ENCODE measurements at regions not wholly inside any gene's neighbourhood (a gene's known extent, or its start where the extent isn't known, plus 50 kb on each side); places are given as distances from the start of the nearest gene placed in this dataset.

DNA sequence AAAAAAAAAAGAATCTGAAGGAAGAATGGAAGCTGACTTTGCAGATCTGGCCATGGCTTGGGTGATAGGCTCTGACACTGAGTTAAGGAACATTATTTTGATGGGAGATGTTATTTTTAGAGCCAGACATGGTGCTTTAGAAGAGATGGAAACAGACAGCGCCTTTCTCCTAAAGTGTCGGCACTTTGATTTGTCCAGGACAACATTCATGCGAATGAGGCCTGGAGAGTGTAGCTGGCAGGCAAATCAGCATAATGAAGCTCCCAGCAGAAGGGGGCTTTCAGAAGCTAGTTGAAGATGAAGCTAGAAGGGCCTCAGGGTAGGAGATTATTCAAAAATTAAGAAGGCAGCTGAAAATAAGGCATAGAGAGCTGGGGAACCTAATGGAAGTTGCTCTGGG lies 397.7 kb downstream of the RWDD3 start:
- intact Hi-C loops (cut with DNase I, micrococcal nuclease), result no loop called here
- Histone ChIP-seq H3K9me3 (no peaks in the 10 kb centered on the region), H3K36me3 (ENCODE audit: low read depth) (no peaks in the 10 kb centered on the region), H3K4me1 (ENCODE audit: low read depth) (no peaks in the 10 kb centered on the region), H3K4me3 (no peak overlapping the region)
- DNase-seq (no peak), ATAC-seq (no peak)
- no peak for TF ChIP-seq CTCF (IDR thresholded peaks at IDR 0.05)

DNA sequence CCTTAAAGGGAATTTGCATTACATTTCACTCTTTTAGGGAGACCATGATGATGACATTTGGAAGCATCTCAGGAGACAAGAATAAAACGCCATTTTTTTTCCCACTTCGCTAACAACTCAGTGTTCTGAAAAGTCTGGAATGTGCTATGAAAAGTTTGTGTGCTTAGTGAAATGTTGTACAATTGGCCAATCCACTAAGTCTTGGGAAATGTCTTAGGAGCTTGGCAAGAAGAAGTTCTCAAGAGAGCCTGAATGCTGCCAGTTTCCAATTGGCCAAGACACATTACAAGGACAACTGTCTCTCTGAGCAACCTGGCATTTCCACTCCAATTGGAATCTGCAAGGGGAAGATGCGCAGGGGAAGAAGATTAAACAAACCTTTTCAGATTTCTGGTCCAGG lies 401.8 kb downstream of the RWDD3 start:
- TF ChIP-seq CTCF (IDR thresholded peaks at IDR 0.05), result no peak
- intact Hi-C loops (cut with DNase I, micrococcal nuclease), result no loop called here
- Histone ChIP-seq H3K4me1 (ENCODE audit: low read depth) (no peaks in the 10 kb centered on the region), H3K4me3 (no peak overlapping the region), H3K36me3 (ENCODE audit: low read depth) (no peaks in the 10 kb centered on the region), H3K9me3 (no peaks in the 10 kb centered on the region)
- DNase-seq, result no peak
- ATAC-seq, result no peak

DNA sequence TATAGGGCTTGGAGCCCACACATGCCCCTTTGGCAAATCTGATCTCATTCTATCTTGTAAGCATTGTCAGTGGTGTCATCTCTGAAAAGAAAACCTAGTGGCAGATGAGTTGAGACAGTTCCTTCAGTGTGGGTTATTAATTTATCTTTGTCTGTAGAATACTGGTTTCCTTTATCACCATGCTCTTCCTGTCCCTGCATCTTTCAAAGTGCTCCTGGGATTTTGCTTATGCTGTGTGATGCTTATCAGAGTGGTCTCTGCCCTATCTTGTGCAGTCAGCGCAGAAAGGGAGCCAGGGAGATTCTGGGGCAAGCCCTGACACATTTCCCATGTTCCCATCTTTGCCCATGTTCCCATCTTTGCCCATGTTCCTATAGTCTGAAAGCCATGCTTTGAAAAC lies 402.9 kb downstream of the RWDD3 start:
- intact Hi-C loops (cut with DNase I, micrococcal nuclease), result no loop called here
- Histone ChIP-seq H3K9me3 (no peaks in the 10 kb centered on the region), H3K36me3 (ENCODE audit: low read depth) (no peaks in the 10 kb centered on the region), H3K4me3 (no peak overlapping the region), H3K4me1 (ENCODE audit: low read depth) (no peaks in the 10 kb centered on the region)
- TF ChIP-seq CTCF (IDR thresholded peaks at IDR 0.05), result no peak
- no peak for DNase-seq
- ATAC-seq, result no peak

DNA sequence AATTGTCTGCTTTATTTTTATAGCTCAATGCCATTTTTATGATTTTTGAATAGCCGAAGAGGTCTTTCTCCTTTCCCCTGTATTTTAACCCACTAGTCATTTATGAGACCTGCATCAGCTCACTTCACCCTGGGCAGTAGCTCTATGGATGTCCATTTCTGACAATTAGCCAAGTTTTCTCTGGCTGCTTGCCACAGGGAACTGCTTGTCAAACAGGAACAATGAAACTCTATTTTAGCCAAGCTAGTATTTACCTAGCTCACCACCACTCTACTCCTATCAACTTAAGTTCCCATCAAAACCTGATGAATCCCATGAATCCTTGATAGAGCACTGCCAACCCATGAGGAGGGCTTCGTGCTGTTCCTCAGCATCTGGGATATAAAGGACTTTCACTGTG lies 406.7 kb downstream of the RWDD3 start:
- H3K4me1 ChIP-seq (ENCODE audit: low read depth), result no peaks in the 10 kb centered on the region
- H3K36me3 ChIP-seq (ENCODE audit: low read depth), result no peaks in the 10 kb centered on the region
- no peaks in the 10 kb centered on the region for H3K9me3 ChIP-seq
- ATAC-seq, result no peak
- TF ChIP-seq CTCF (IDR thresholded peaks at IDR 0.05), result no peak
- DNase-seq, result no peak
- intact Hi-C loops (cut with DNase I, micrococcal nuclease), result no loop called here
- no peak overlapping the region for H3K4me3 ChIP-seq

DNA sequence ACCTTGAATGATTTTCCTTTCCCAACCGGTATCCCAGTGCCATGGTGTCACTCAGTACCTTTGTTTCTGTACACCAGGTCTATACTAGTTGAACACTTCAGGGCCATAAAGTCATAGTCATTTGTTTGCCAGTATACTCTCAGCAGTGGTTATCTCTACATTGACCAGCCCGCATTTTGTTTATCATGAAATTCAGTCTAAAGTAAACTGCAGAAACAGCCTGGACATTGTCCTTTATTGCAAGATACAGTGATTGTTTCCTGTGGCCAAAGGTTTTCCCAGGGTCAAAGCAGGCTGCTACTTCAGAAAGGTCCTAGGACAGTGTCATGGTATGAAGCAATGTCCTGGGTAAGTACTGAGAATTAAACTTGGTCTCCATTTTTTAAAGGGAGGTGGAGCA lies 407.4 kb downstream of the RWDD3 start:
- intact Hi-C loops (cut with DNase I, micrococcal nuclease), result no loop called here
- no peaks in the 10 kb centered on the region for H3K9me3 ChIP-seq
- TF ChIP-seq CTCF (IDR thresholded peaks at IDR 0.05), result no peak
- no peaks in the 10 kb centered on the region for H3K4me1 ChIP-seq (ENCODE audit: low read depth)
- peak; percentile 82 for ATAC-seq
- H3K4me3 ChIP-seq, result no peak overlapping the region
- no peaks in the 10 kb centered on the region for H3K36me3 ChIP-seq (ENCODE audit: low read depth)
- DNase-seq, result no peak

DNA sequence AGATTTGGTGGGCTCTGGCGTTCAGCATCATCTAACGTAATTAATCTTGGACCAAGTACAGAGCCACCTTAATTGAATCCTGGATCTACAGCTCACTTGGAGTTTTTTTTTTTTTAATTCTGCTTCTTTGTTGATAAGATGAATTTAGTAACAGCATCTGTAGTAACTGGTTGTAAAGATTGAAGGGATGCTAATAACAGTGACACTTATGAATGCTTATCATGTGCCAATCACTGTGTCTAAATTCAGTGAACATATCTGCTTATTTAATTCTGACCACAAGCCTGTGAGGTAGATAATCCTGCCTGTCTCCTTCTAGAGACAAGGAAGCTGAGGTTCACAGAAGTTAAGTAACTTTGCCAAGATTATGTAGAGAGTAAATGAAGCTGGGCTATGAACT lies 408.0 kb downstream of the RWDD3 start:
- intact Hi-C loops (cut with DNase I, micrococcal nuclease), result no loop called here
- no peak for ATAC-seq
- TF ChIP-seq CTCF (IDR thresholded peaks at IDR 0.05), result no peak

More for the DNA sequence above, 408.0 kb downstream of the RWDD3 start:
- H3K4me3 ChIP-seq, result no peak overlapping the region
- no peak for DNase-seq
- H3K9me3 ChIP-seq, result no peaks in the 10 kb centered on the region
- H3K36me3 ChIP-seq (ENCODE audit: low read depth), result no peaks in the 10 kb centered on the region
- no peaks in the 10 kb centered on the region for H3K4me1 ChIP-seq (ENCODE audit: low read depth)

Measured in mucosa of descending colon (tissue), 3 donors.